B cell (primary cell): ENCODE measurements at regions not wholly inside any gene's neighbourhood (a gene's known extent, or its start where the extent isn't known, plus 50 kb on each side); places are given as distances from the start of the nearest gene placed in this dataset.

Experiments
- ATAC-seq: fragments of 200-7000 bp; cut with Tn5 transposase; one replicate; pipeline ENCODE4 v1.10.0; 2021; ENCODE audit warnings: low read depth, mild to moderate bottlenecking, moderate number of reproducible peaks, moderate library complexity
- CTCF ChIA-PET: fragments of 350-600 bp; sonication (Branson Sonifier 250); formaldehyde crosslinking; loops from one replicate; lab custom pipeline; 2021; ENCODE audit warnings: antibody characterized with exemption, inconsistent platforms; lab: Charles Lee
- POLR2A ChIA-PET: fragments of 350-600 bp; sonication (Branson Sonifier 250); formaldehyde crosslinking; loops from one replicate; lab custom pipeline; 2021; ENCODE audit warnings: antibody characterized with exemption; lab: Charles Lee
- DNase-seq: peaks from one replicate; pipeline ENCODE4 v3.0.0; 2013
- H2AFZ ChIP-seq: 2 replicates; pipeline ENCODE4 v1.6.1; 2012; ENCODE audit warnings: mild to moderate bottlenecking, low read depth, low read length; ENCODE audit not compliant: insufficient read depth, poor library complexity, severe bottlenecking
- H3K27ac ChIP-seq, 2 donors: 1 replicate in 1 of 2; 2 replicates in 1 of 2; pipeline ENCODE4 v1.5.1; 2012 to 2013; ENCODE audit warnings: low read length in 2 of 2, mild to moderate bottlenecking in 2 of 2, moderate library complexity in 1 of 2
- H3K27me3 ChIP-seq, 4 experiments: fragments of 200-600 bp in 1 of 4; sonication (generic) in 1 of 4; replicated peaks in 1 of 4; 1 replicate in 2 of 4; 2 replicates in 2 of 4; pipeline versions ENCODE4 v1.6.1 to v1.7.0; 2013 to 2016; ENCODE audit warnings: low read length in 3 of 4, mild to moderate bottlenecking in 2 of 4, mixed read lengths in 1 of 4, moderate library complexity in 1 of 4; ENCODE audit not compliant: insufficient read depth in 4 of 4, control insufficient read depth in 3 of 4; ENCODE audit errors: control extremely low read depth in 1 of 4
- H3K36me3 ChIP-seq, 2 experiments: replicated peaks in 1 of 2; 1 replicate in 1 of 2; 2 replicates in 1 of 2; pipeline versions ENCODE4 v1.6.1 to v1.7.1; 2013; ENCODE audit warnings: low read length in 1 of 2; ENCODE audit not compliant: insufficient read depth in 2 of 2, control insufficient read depth in 1 of 2; ENCODE audit errors: control extremely low read depth in 1 of 2, extremely low read depth in 1 of 2
- H3K4me1 ChIP-seq, 2 donors: fragments of 200-600 bp in 1 of 2; sonication (generic) in 1 of 2; 1 replicate in 1 of 2; 2 replicates in 1 of 2; pipeline versions ENCODE4 v1.5.1 to v1.6.1; 2013 to 2017; ENCODE audit warnings: low read length in 2 of 2; ENCODE audit not compliant: control insufficient read depth in 2 of 2, insufficient read depth in 2 of 2
- H3K4me2 ChIP-seq: replicated peaks from 2 replicates; pipeline ENCODE3; 2012; ENCODE audit warnings: mild to moderate bottlenecking, low read depth, low read length; ENCODE audit not compliant: poor library complexity, severe bottlenecking
- H3K4me3 ChIP-seq, 5 experiments: fragments of 200-600 bp in 1 of 5; sonication (generic) in 1 of 5; 1 replicate in 3 of 5; 2 replicates in 2 of 5; pipeline versions ENCODE4 v1.5.1 to v1.7.0; 2011 to 2016; ENCODE audit warnings: low read length in 4 of 5, mild to moderate bottlenecking in 4 of 5, low read depth in 2 of 5, control low read depth in 1 of 5, moderate library complexity in 1 of 5; ENCODE audit not compliant: insufficient read depth in 1 of 5; ENCODE audit errors: control extremely low read depth in 1 of 5, extremely low read depth in 1 of 5
- H3K79me2 ChIP-seq: fragments of 200-600 bp; sonication (generic); one replicate; pipeline ENCODE4 v1.6.0; 2016; ENCODE audit warnings: low read length; ENCODE audit not compliant: control insufficient read depth, insufficient read depth
- H3K9ac ChIP-seq: fragments of 200-600 bp; sonication (generic); 2 replicates; pipeline ENCODE4 v1.6.1; 2017; ENCODE audit warnings: mild to moderate bottlenecking, low read length, moderate library complexity
- H3K9me3 ChIP-seq, 3 donors: one replicate each; pipeline versions ENCODE4 v1.6.1 to v1.7.1; 2013; ENCODE audit warnings: low read length in 2 of 3; ENCODE audit not compliant: control insufficient read depth in 2 of 3, insufficient read depth in 1 of 3; ENCODE audit errors: control extremely low read depth in 1 of 3
- H4K20me1 ChIP-seq: 2 replicates; pipeline ENCODE4 v1.6.0; 2012; ENCODE audit warnings: mild to moderate bottlenecking, low read length; ENCODE audit not compliant: insufficient read depth, control insufficient read depth, poor library complexity, severe bottlenecking
- H3K27ac Mint-ChIP-seq: one replicate; pipeline ENCODE4 v1.8.0; 2021; ENCODE audit warnings: mixed read lengths
- H3K27me3 Mint-ChIP-seq: one replicate; pipeline ENCODE4 v1.8.0; 2021; ENCODE audit warnings: mixed read lengths
- H3K4me1 Mint-ChIP-seq: one replicate; pipeline ENCODE4 v1.8.0; 2021; ENCODE audit warnings: mixed read lengths
- H3K4me3 Mint-ChIP-seq: one replicate; pipeline ENCODE4 v1.8.0; 2021; ENCODE audit warnings: mixed read lengths
- H3K9me3 Mint-ChIP-seq: one replicate; pipeline ENCODE4 v1.8.0; 2022; ENCODE audit warnings: mixed read lengths; ENCODE audit not compliant: insufficient read depth
- EZH2 ChIP-seq: IDR thresholded peaks from 2 replicates; pipeline ENCODE4 v1.6.1; 2012; ENCODE audit warnings: borderline replicate concordance, low read depth, mild to moderate bottlenecking, moderate library complexity, low read length; ENCODE audit not compliant: insufficient read depth, poor library complexity, severe bottlenecking
- WGBS: methylation state at CpG from one replicate; pipeline ENCODE4 v1.1.5; 2013; ENCODE audit warnings: missing lambda C conversion rate; ENCODE audit not compliant: insufficient coverage; 5-methylcytosine and 5-hydroxymethylcytosine counted together
- intact Hi-C: fragments of 100-400 bp; cut with micrococcal nuclease; formaldehyde crosslinking; loops from one replicate; pipeline ENCODE4 v1.10.0; 2022
- TF ChIP-seq, protein P1 (sequence below): fragments of 200-600 bp; IDR thresholded peaks from one replicate; pipeline ENCODE4 v1.8.0; 2022; ENCODE audit warnings: antibody characterized with exemption, mild to moderate bottlenecking

- Histone ChIP-seq H2AFZ (no peak overlapping the region), H3K4me3 (no peak overlapping the region), H3K79me2 (peaks cover 10% of the 10 kb centered on the region), H3K9me3 (no peaks in the 10 kb centered on the region), H3K4me1 (no peaks in the 10 kb centered on the region), H3K36me3 (no peaks in the 10 kb centered on the region), H4K20me1 (no peaks in the 10 kb centered on the region), H3K27ac (no peak overlapping the region), H3K9ac (no peak overlapping the region), H3K4me2 (no peak overlapping the region), H3K27me3 (no peaks in the 10 kb centered on the region)
- no peaks in the 10 kb centered on the region for H3K9me3 Mint-ChIP-seq
- ChIA-PET POLR2A (interaction anchor here (0.6 kb wide), 1 partner anchor 27 kb away, joined by 4 read pairs; no protein-coding TSS in a partner anchor), CTCF (no interaction called here)
- DNase-seq (no peak), ATAC-seq (no peak)
- 100% methylated on average over 1 of the region's 2 CpGs for WGBS
- intact Hi-C loops, result no loop called here
- TF ChIP-seq, protein P1, sequence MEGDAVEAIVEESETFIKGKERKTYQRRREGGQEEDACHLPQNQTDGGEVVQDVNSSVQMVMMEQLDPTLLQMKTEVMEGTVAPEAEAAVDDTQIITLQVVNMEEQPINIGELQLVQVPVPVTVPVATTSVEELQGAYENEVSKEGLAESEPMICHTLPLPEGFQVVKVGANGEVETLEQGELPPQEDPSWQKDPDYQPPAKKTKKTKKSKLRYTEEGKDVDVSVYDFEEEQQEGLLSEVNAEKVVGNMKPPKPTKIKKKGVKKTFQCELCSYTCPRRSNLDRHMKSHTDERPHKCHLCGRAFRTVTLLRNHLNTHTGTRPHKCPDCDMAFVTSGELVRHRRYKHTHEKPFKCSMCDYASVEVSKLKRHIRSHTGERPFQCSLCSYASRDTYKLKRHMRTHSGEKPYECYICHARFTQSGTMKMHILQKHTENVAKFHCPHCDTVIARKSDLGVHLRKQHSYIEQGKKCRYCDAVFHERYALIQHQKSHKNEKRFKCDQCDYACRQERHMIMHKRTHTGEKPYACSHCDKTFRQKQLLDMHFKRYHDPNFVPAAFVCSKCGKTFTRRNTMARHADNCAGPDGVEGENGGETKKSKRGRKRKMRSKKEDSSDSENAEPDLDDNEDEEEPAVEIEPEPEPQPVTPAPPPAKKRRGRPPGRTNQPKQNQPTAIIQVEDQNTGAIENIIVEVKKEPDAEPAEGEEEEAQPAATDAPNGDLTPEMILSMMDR, result no peak
- no peak for TF ChIP-seq EZH2
- no peak overlapping the region for H3K27ac Mint-ChIP-seq
- no peaks in the 10 kb centered on the region for H3K27me3 Mint-ChIP-seq
- H3K4me1 Mint-ChIP-seq, result peaks cover 8% of the 10 kb centered on the region
- H3K4me3 Mint-ChIP-seq, result no peak overlapping the region
These were observed 163.4 kb downstream of the FOXO1 start for GRCh38 chr13:40503011-40503410.

GRCh38 chr13:40503966-40504591 is 162.4 kb downstream of the FOXO1 start:
- Mint-ChIP-seq H3K9me3 (no peaks in the 10 kb centered on the region), H3K27ac (no peak overlapping the region), H3K27me3 (no peaks in the 10 kb centered on the region), H3K4me1 (peaks cover 6% of the 10 kb centered on the region), H3K4me3 (no peak overlapping the region)
- Histone ChIP-seq H3K27me3 (no peaks in the 10 kb centered on the region), H2AFZ (no peak overlapping the region), H4K20me1 (no peaks in the 10 kb centered on the region), H3K4me3 (no peak overlapping the region), H3K79me2 (peaks cover 4% of the 10 kb centered on the region), H3K9ac (no peak overlapping the region), H3K4me2 (no peak overlapping the region), H3K9me3 (no peaks in the 10 kb centered on the region), H3K27ac (no peak overlapping the region), H3K36me3 (no peaks in the 10 kb centered on the region), H3K4me1 (no peaks in the 10 kb centered on the region)
- WGBS, result 100% methylated on average over 2 of the region's 2 CpGs
- no peak for TF ChIP-seq EZH2
- TF ChIP-seq, protein P1, result no peak
- POLR2A ChIA-PET, result interaction anchor here (0.7 kb wide), 1 partner anchor 41 kb away, joined by 3 read pairs; no protein-coding TSS in a partner anchor
- ATAC-seq (no peak), DNase-seq (no peak)
- CTCF ChIA-PET, result no interaction called here
- intact Hi-C loops, result no loop called here
